CD4-positive, alpha-beta T cell (primary cell): ENCODE measurements at regions not wholly inside any gene's neighbourhood (a gene's known extent, or its start where the extent isn't known, plus 50 kb on each side); places are given as distances from the start of the nearest gene placed in this dataset.

Experiments used
- ATAC-seq: fragments of 200-7000 bp; cut with Tn5 transposase; one replicate; pipeline ENCODE4 v1.10.0; 2022; ENCODE audit warnings: mild to moderate bottlenecking; ENCODE audit not compliant: poor library complexity
- CTCF ChIA-PET: fragments of 350-600 bp; sonication (Branson Sonifier 250); formaldehyde crosslinking; loops from one replicate; lab custom pipeline; 2021; ENCODE audit warnings: antibody characterized with exemption, inconsistent platforms; lab: Charles Lee
- POLR2A ChIA-PET: fragments of 350-600 bp; sonication (Branson Sonifier 250); formaldehyde crosslinking; loops from one replicate; lab custom pipeline; 2021; ENCODE audit warnings: antibody characterized with exemption, inconsistent platforms; lab: Charles Lee
- DNase-seq, 14 experiments: peaks; one replicate each; pipeline ENCODE4 v3.0.0-alpha.2; 2013 to 2020; ENCODE audit warnings: mixed read lengths in 2 of 14
- H3K27ac ChIP-seq, 2 donors: one replicate each; pipeline versions ENCODE4 v1.5.1 to v1.7.0; 2013; ENCODE audit warnings: low read length in 2 of 2, low read depth in 1 of 2, mild to moderate bottlenecking in 1 of 2
- H3K27me3 ChIP-seq, 2 experiments: 1 replicate in 1 of 2; 2 replicates in 1 of 2; pipeline versions ENCODE4 v1.6.1 to v1.7.0; 2013; ENCODE audit warnings: low read length in 2 of 2, control low read depth in 1 of 2, mild to moderate bottlenecking in 1 of 2, moderate library complexity in 1 of 2; ENCODE audit not compliant: insufficient read depth in 2 of 2, control insufficient read depth in 1 of 2
- H3K36me3 ChIP-seq: one replicate; pipeline ENCODE4 v1.6.1; 2013; ENCODE audit warnings: low read length, control low read depth; ENCODE audit not compliant: insufficient read depth
- H3K4me1 ChIP-seq: one replicate; pipeline ENCODE4 v1.6.1; 2013; ENCODE audit warnings: low read length, control low read depth; ENCODE audit not compliant: insufficient read depth
- H3K4me3 ChIP-seq: one replicate; pipeline ENCODE4 v1.5.1; 2013; ENCODE audit warnings: mild to moderate bottlenecking, low read length, moderate library complexity
- H3K9me3 ChIP-seq, 2 experiments: 1 replicate in 1 of 2; 2 replicates in 1 of 2; pipeline versions ENCODE4 v1.6.1 to v1.7.0; 2013; ENCODE audit warnings: low read length in 2 of 2, mild to moderate bottlenecking in 2 of 2, control low read depth in 1 of 2, moderate library complexity in 1 of 2; ENCODE audit not compliant: control insufficient read depth in 1 of 2, insufficient read depth in 1 of 2
- H3K27ac Mint-ChIP-seq: one replicate; pipeline ENCODE4 v1.8.0; 2020; ENCODE audit warnings: mixed read lengths
- H3K27me3 Mint-ChIP-seq: one replicate; pipeline ENCODE4 v1.8.0; 2021; ENCODE audit warnings: mixed read lengths
- H3K36me3 Mint-ChIP-seq: one replicate; pipeline ENCODE4 v1.8.0; 2021; ENCODE audit warnings: low read depth, mixed read lengths
- H3K4me1 Mint-ChIP-seq: one replicate; pipeline ENCODE4 v1.8.0; 2021; ENCODE audit warnings: low read depth, mixed read lengths
- H3K4me3 Mint-ChIP-seq: one replicate; pipeline ENCODE4 v1.8.0; 2020; ENCODE audit warnings: mild to moderate bottlenecking, mixed read lengths
- H3K9me3 Mint-ChIP-seq: one replicate; pipeline ENCODE4 v1.8.0; 2020; ENCODE audit warnings: mixed read lengths
- CTCF ChIP-seq: fragments of 200-600 bp; IDR thresholded peaks from one replicate; pipeline ENCODE4 v1.8.0; 2022; ENCODE audit warnings: antibody characterized with exemption, mild to moderate bottlenecking
- intact Hi-C, 2 experiments: fragments of 100-400 bp; cut with DNase I in 1 of 2; cut with micrococcal nuclease in 1 of 2; formaldehyde crosslinking; loops; one replicate each; pipeline versions ENCODE4 v1.15.1 to v1.9.0; 2023 to 2025; cut with DNase I, micrococcal nuclease

- Histone ChIP-seq H3K4me1 (no peaks in the 10 kb centered on the region), H3K27me3 (peaks cover 0 to 2% of the 10 kb centered on the region in 2 experiments), H3K9me3 (no peaks in the 10 kb centered on the region), H3K36me3 (no peaks in the 10 kb centered on the region), H3K27ac (no peak overlapping the region), H3K4me3 (no peak overlapping the region)
- H3K4me1 Mint-ChIP-seq: no peaks in the 10 kb centered on the region
- no peak for TF ChIP-seq CTCF
- CTCF ChIA-PET: no interaction called here
- ATAC-seq: no peak
- H3K9me3 Mint-ChIP-seq: peaks cover 3% of the 10 kb centered on the region
- H3K36me3 Mint-ChIP-seq: no peaks in the 10 kb centered on the region
- H3K4me3 Mint-ChIP-seq: no peak overlapping the region
- POLR2A ChIA-PET: no interaction called here
- no peak overlapping the region for H3K27ac Mint-ChIP-seq
- intact Hi-C loops: no loop called here
- peaks cover 4% of the 10 kb centered on the region for H3K27me3 Mint-ChIP-seq
- no peak for DNase-seq
Measured at GRCh38 chr3:5762506-5762905, 575.0 kb downstream of the EDEM1 start.

- intact Hi-C loops: no loop called here
- POLR2A ChIA-PET: no interaction called here
- CTCF ChIA-PET: no interaction called here
- no peaks in the 10 kb centered on the region for H3K27me3 Mint-ChIP-seq
- no peak overlapping the region for H3K27ac Mint-ChIP-seq
- peaks cover 3% of the 10 kb centered on the region for H3K9me3 Mint-ChIP-seq
- Histone ChIP-seq H3K4me1 (no peaks in the 10 kb centered on the region), H3K9me3 (no peaks in the 10 kb centered on the region), H3K36me3 (no peaks in the 10 kb centered on the region), H3K4me3 (no peak overlapping the region), H3K27me3 (peaks cover 0 to 2% of the 10 kb centered on the region in 2 experiments), H3K27ac (no peak overlapping the region)
- H3K4me3 Mint-ChIP-seq: no peak overlapping the region
- H3K4me1 Mint-ChIP-seq: no peaks in the 10 kb centered on the region
- H3K36me3 Mint-ChIP-seq: no peaks in the 10 kb centered on the region
- TF ChIP-seq CTCF: no peak
- ATAC-seq: no peak
- no peak for DNase-seq
Measured at GRCh38 chr3:5766848-5767247, 579.3 kb downstream of the EDEM1 start.

- Mint-ChIP-seq H3K27me3 (no peaks in the 10 kb centered on the region), H3K27ac (no peak overlapping the region)
Measured at GRCh38 chr3:5767304-5767703, 579.8 kb downstream of the EDEM1 start.

More at GRCh38 chr3:5767304-5767703, 579.8 kb downstream of the EDEM1 start:
- Mint-ChIP-seq H3K4me3 (no peak overlapping the region), H3K4me1 (no peaks in the 10 kb centered on the region), H3K9me3 (peaks cover 3% of the 10 kb centered on the region), H3K36me3 (no peaks in the 10 kb centered on the region)
- Histone ChIP-seq H3K27me3 (peaks cover 0 to 2% of the 10 kb centered on the region in 2 experiments), H3K36me3 (no peaks in the 10 kb centered on the region), H3K4me3 (no peak overlapping the region), H3K9me3 (no peaks in the 10 kb centered on the region), H3K4me1 (no peaks in the 10 kb centered on the region), H3K27ac (no peak overlapping the region)
- TF ChIP-seq CTCF: no peak
- ChIA-PET CTCF (no interaction called here), POLR2A (no interaction called here)
- DNase-seq: no peak
- intact Hi-C loops: no loop called here
- ATAC-seq: no peak
